Transverse colon (tissue), 4 donors: ENCODE measurements at regions not wholly inside any gene's neighbourhood (a gene's known extent, or its start where the extent isn't known, plus 50 kb on each side); places are given as distances from the start of the nearest gene placed in this dataset.

Experiments
- EP300 ChIP-seq: sonication (generic); formaldehyde crosslinking; IDR thresholded peaks from one replicate; pipeline ENCODE4 v1.6.1; 2017; ENCODE audit warnings: antibody characterized with exemption, low read depth
- POLR2A ChIP-seq: fragments of 450-650 bp; IDR thresholded peaks from one replicate; pipeline ENCODE4 v1.6.1; 2016; ENCODE audit warnings: antibody characterized with exemption, mild to moderate bottlenecking, moderate library complexity
- POLR2AphosphoS5 ChIP-seq, 3 donors: sonication (generic); formaldehyde crosslinking; IDR thresholded peaks; one replicate each; pipeline ENCODE4 v1.6.1; 2016; ENCODE audit warnings: antibody characterized with exemption in 3 of 3
- TF ChIP-seq, protein P1 (sequence below), 5 experiments: fragments of 200-600 bp in 3 of 5; fragments of 450-650 bp in 2 of 5; sonication (generic) in 3 of 5; IDR thresholded peaks; 1 replicate in 2 of 5; 2 replicates in 3 of 5; pipeline ENCODE4 v1.5.1; 2016 to 2017; ENCODE audit warnings: antibody characterized with exemption in 5 of 5, inconsistent platforms in 3 of 5, mild to moderate bottlenecking in 2 of 5, moderate library complexity in 1 of 5

DNA sequence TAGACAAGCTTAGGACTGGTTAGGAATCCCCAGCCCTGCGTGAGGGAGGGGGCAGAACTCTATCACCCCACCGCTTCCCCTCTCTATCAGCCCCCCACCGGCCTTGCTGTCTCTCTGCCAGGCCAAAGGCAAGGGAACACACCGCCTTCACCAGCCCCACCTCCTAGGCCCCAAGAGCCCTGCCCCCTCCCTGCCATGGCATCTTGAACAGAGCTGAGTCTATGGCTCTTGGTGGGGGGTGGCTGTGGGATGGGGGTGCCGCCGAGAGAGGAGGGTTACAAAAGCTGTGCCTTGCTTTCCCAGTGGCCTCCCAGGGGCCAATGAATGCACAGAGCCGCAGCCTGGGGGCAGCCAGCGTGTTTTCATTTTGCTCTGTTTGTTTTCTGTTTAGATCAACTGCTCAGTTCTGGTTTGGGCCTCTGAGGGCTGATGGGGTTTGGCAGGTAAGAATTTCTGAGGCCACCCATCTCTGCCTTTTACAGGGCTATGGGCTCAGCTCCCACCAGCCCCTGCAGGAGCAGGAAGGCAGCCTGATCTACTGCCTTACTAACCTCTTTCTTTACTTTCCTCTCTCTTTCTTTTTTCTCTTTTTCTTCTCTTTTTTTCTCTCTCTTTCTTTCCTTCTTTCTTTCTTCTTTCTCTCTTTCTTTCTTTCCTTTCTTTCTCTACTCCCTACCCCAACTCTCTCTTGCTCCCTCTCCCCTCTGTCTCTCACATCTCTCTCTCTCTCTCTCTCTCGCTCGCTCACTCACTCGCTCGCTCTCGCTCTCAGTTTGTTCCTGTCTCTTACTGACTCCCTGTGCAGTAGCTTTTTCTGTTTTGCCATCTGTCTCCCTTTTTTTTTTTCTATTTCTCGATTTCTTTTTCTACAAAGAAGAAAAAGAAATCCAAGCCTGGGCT is 128.3 kb downstream of the PJA1 start:
- TF ChIP-seq, protein P1, sequence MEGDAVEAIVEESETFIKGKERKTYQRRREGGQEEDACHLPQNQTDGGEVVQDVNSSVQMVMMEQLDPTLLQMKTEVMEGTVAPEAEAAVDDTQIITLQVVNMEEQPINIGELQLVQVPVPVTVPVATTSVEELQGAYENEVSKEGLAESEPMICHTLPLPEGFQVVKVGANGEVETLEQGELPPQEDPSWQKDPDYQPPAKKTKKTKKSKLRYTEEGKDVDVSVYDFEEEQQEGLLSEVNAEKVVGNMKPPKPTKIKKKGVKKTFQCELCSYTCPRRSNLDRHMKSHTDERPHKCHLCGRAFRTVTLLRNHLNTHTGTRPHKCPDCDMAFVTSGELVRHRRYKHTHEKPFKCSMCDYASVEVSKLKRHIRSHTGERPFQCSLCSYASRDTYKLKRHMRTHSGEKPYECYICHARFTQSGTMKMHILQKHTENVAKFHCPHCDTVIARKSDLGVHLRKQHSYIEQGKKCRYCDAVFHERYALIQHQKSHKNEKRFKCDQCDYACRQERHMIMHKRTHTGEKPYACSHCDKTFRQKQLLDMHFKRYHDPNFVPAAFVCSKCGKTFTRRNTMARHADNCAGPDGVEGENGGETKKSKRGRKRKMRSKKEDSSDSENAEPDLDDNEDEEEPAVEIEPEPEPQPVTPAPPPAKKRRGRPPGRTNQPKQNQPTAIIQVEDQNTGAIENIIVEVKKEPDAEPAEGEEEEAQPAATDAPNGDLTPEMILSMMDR (IDR thresholded peaks at IDR 0.05): no peak
- no peak for TF ChIP-seq POLR2A
- TF ChIP-seq EP300: no peak
- no peak for TF ChIP-seq POLR2AphosphoS5 (IDR thresholded peaks at IDR 0.05)
